PC-3 (cell line): ENCODE measurements at regions not wholly inside any gene's neighbourhood (a gene's known extent, or its start where the extent isn't known, plus 50 kb on each side); places are given as distances from the start of the nearest gene placed in this dataset.

Experiments used
- EZH2 ChIP-seq: fragments of 300-600 bp; sonication (generic); IDR thresholded peaks from one replicate; pipeline ENCODE4 v1.6.1; 2017; ENCODE audit warnings: antibody characterized with exemption, mild to moderate bottlenecking, low read length; ENCODE audit not compliant: unreplicated experiment
- EZH2phosphoT487 ChIP-seq: fragments of 300-600 bp; sonication (generic); IDR thresholded peaks from 2 replicates; pipeline ENCODE4 v1.6.1; 2018; ENCODE audit warnings: mild to moderate bottlenecking, antibody characterized with exemption, low read length, borderline replicate concordance
- TF ChIP-seq, protein P1 (sequence below): fragments of 300-600 bp; sonication (generic); conservative IDR thresholded peaks from 2 replicates; pipeline ENCODE4 v1.5.1; 2017; ENCODE audit warnings: antibody characterized with exemption, low read depth, mild to moderate bottlenecking, low read length

DNA sequence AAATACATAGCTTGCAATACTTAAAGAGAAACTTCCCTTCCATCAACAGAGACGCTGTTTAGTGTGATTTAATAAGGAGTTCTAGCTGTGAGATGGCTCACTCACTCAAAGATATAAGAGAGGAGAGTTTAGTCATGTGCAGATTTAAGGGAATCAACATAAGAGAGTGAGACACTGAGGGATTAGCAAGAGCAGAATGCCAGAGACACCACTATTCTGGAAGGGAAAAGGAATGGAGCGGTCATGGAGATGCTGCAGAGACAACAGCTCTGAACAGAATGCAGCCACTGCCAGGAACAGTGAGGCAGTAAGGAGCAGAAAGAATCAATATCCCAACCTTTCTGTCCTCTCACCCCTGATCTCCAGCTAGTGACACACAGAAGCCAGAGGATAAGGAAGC lies 248.8 kb downstream of the MBNL1 start:
- TF ChIP-seq EZH2phosphoT487 (no peak), EZH2 (no peak)
- TF ChIP-seq, protein P1, sequence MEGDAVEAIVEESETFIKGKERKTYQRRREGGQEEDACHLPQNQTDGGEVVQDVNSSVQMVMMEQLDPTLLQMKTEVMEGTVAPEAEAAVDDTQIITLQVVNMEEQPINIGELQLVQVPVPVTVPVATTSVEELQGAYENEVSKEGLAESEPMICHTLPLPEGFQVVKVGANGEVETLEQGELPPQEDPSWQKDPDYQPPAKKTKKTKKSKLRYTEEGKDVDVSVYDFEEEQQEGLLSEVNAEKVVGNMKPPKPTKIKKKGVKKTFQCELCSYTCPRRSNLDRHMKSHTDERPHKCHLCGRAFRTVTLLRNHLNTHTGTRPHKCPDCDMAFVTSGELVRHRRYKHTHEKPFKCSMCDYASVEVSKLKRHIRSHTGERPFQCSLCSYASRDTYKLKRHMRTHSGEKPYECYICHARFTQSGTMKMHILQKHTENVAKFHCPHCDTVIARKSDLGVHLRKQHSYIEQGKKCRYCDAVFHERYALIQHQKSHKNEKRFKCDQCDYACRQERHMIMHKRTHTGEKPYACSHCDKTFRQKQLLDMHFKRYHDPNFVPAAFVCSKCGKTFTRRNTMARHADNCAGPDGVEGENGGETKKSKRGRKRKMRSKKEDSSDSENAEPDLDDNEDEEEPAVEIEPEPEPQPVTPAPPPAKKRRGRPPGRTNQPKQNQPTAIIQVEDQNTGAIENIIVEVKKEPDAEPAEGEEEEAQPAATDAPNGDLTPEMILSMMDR = no peak
